Adrenal gland (tissue), 9 donors: ENCODE measurements at regions not wholly inside any gene's neighbourhood (a gene's known extent, or its start where the extent isn't known, plus 50 kb on each side); places are given as distances from the start of the nearest gene placed in this dataset.
"Not testable (repeated sequence)": the region's sequence is repeated elsewhere in the genome, so short reads cannot be mapped to it uniquely, and the experiment has no call there.

Experiments used
- DNase-seq, 7 donors: peaks; one replicate each; pipeline ENCODE4 v3.0.0-alpha.2; 2019 to 2020
- H3K27ac ChIP-seq, 5 donors: fragments of 200-600 bp; sonication (generic) in 4 of 5; 1 replicate in 3 of 5; 2 replicates in 2 of 5; pipeline versions ENCODE4 v1.5.1 to v1.8.0; 2016 to 2020; ENCODE audit warnings: mild to moderate bottlenecking in 1 of 5
- H3K27me3 ChIP-seq: fragments of 200-600 bp; 2 replicates; pipeline ENCODE4 v1.8.0; 2021
- H3K36me3 ChIP-seq, 2 donors: fragments of 200-600 bp; replicated peaks in 1 of 2; 1 replicate in 1 of 2; 2 replicates in 1 of 2; pipeline versions ENCODE4 v1.5.1 to v1.8.0; 2018 to 2022
- H3K4me1 ChIP-seq, 2 donors: fragments of 200-600 bp; replicated peaks in 1 of 2; 1 replicate in 1 of 2; 2 replicates in 1 of 2; pipeline versions ENCODE4 v1.5.1 to v1.8.0; 2018 to 2021
- H3K4me3 ChIP-seq, 4 donors: fragments of 200-600 bp; sonication (generic) in 3 of 4; one replicate each; pipeline ENCODE4 v1.5.1; 2016 to 2018
- H3K9me3 ChIP-seq, 3 donors: fragments of 200-600 bp; sonication (generic) in 1 of 3; replicated peaks in 1 of 3; 1 replicate in 2 of 3; 2 replicates in 1 of 3; pipeline versions ENCODE4 v1.5.1 to v1.8.0; 2016 to 2021
- POLR2A ChIP-seq, 2 donors: fragments of 450-650 bp; IDR thresholded peaks; one replicate each; pipeline ENCODE4 v1.6.1; 2017; ENCODE audit warnings: antibody characterized with exemption in 2 of 2, mild to moderate bottlenecking in 2 of 2, moderate library complexity in 1 of 2
- WGBS, 4 donors: extraction: QIAGEN DNeasy Blood & Tissue Kit in 2 of 4; methylation state at CpG; one replicate each; pipeline versions ENCODE4 v1.1.5 to v1.1.7; 2013 to 2017; 5-methylcytosine and 5-hydroxymethylcytosine counted together
- intact Hi-C, 2 donors: fragments of 100-400 bp; cut with DNase I; formaldehyde crosslinking; loops; one replicate each; pipeline versions ENCODE4 v1.14.1 to v1.15.0; 2022 to 2023
- TF ChIP-seq, protein P1 (sequence below), 6 experiments: fragments of 450-650 bp in 4 of 6; fragments of 200-600 bp in 2 of 6; sonication (generic) in 1 of 6; IDR thresholded peaks; 1 replicate in 5 of 6; 2 replicates in 1 of 6; pipeline versions ENCODE4 v1.5.1 to v1.8.0; 2016 to 2021; ENCODE audit warnings: antibody characterized with exemption in 6 of 6, mild to moderate bottlenecking in 2 of 6, moderate library complexity in 1 of 6
- donor health status: healthy with polysubstance abuse.
- donor health status: Bipolar disorder and iron deficiency.
- donor health status: DM: yes; HTN: yes; CAD: no.
- donor health status: DM: no; HTN: no; CAD: no.
- donor health status: DM: no; HTN: no; CAD: no.

DNA sequence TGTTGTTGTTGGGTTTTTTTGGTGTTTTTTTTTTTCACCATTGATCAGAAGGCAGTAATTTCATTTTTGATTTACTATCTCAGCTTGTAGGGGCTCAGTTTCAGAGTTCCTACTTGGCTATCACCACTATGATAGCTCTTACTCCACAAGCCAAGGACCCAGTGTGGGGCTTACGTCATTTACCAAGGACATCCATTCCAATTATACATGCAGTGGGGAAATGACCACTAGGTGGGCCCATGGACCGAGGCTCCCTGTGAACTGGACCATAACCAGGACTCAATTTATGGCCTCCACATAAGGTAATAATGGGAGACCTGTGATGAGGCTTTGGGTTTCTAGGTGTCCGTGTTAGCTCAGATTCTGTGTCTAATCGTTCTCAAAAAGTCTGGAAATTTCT, 67.5 kb upstream of the CACNA1D start:
- 65 to 72% (median 69%) methylated on average over 4 of the region's 4 CpGs for WGBS, 4 donors
- Histone ChIP-seq H3K27me3 (no peaks in the 10 kb centered on the region), H3K36me3 (no peaks in the 10 kb centered on the region), H3K4me1 (peaks cover 3 to 9% of the 10 kb centered on the region in 2 donors), H3K4me3 (no peak overlapping the region), H3K9me3 (no peaks in the 10 kb centered on the region), H3K27ac (no peak overlapping the region)
- TF ChIP-seq, protein P1, sequence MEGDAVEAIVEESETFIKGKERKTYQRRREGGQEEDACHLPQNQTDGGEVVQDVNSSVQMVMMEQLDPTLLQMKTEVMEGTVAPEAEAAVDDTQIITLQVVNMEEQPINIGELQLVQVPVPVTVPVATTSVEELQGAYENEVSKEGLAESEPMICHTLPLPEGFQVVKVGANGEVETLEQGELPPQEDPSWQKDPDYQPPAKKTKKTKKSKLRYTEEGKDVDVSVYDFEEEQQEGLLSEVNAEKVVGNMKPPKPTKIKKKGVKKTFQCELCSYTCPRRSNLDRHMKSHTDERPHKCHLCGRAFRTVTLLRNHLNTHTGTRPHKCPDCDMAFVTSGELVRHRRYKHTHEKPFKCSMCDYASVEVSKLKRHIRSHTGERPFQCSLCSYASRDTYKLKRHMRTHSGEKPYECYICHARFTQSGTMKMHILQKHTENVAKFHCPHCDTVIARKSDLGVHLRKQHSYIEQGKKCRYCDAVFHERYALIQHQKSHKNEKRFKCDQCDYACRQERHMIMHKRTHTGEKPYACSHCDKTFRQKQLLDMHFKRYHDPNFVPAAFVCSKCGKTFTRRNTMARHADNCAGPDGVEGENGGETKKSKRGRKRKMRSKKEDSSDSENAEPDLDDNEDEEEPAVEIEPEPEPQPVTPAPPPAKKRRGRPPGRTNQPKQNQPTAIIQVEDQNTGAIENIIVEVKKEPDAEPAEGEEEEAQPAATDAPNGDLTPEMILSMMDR (IDR thresholded peaks at IDR 0.05): peak in 1 of 6 experiments; percentile 14
- no peak for TF ChIP-seq POLR2A (IDR thresholded peaks at IDR 0.05)
- intact Hi-C loops: no loop called here
- DNase-seq: peak in 3 of 7 donors; percentile 24 to 38 (median 27)

DNA sequence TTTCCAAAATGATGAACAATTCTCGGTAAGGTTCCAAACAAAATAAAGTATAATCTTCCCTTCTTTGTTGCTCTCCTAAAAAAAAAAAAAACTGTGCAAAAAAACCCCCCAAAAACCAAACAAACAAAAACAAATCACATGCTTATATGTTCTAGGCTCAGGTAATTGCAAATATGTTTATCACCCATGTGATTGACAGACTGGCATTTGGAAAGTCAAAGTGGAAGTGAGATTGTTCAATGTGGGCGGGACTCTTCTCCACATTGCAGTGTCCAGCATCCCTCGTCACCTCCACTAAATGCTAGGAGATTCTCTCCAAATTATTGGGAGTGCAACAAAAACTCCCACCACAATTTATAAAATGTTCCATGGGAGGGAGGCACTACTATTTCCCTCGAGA, 57.6 kb upstream of the CACNA1D start:
- TF ChIP-seq, protein P1 (IDR thresholded peaks at IDR 0.05): no peak
- TF ChIP-seq POLR2A (IDR thresholded peaks at IDR 0.05): no peak
- H3K36me3 ChIP-seq: no peaks in the 10 kb centered on the region
- no peak for DNase-seq
- no peaks in the 10 kb centered on the region for H3K27me3 ChIP-seq
- H3K4me1 ChIP-seq: no peaks in the 10 kb centered on the region
- H3K4me3 ChIP-seq: no peak overlapping the region
- WGBS, 4 donors: 91 to 98% (median 92%) methylated on average over 4 of the region's 4 CpGs
- no peaks in the 10 kb centered on the region for H3K9me3 ChIP-seq
- intact Hi-C loops: no loop called here
- no peak overlapping the region for H3K27ac ChIP-seq

DNA sequence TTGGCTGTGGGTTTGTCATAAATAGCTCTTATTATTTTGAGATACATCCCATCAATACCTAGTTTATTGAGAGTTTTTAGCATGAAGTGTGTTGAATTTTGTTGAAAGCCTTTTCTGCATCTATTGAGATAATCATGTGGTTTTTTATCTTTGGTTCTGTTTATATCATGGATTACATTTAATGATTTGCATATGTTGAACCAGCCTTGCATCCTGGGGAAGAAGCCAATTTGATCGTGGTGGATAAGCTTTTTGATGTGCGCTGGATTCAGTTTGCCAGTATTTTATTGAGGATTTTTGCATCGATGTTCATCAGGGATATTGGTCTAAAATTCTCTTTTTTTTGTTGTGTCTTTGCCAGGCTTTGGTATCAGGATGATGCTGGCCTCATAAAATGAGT, 51.5 kb upstream of the CACNA1D start:
- H3K4me1 ChIP-seq, DNase-seq, H3K9me3 ChIP-seq, intact Hi-C loops, H3K27ac ChIP-seq, H3K36me3 ChIP-seq, H3K4me3 ChIP-seq, H3K27me3 ChIP-seq: not testable (repeated sequence)
- 82 to 91% (median 88%) methylated on average over 3 of the region's 3 CpGs for WGBS, 4 donors
